ENCODE measurements at regions not wholly inside any gene's neighbourhood (a gene's known extent, or its start where the extent isn't known, plus 50 kb on each side); places are given as distances from the start of the nearest gene placed in this dataset.

GRCh38 chr14:100468557-100468956 is 118.7 kb downstream of the BEGAIN start:
- no peak for TF ChIP-seq CTCF (IDR thresholded peaks at IDR 0.05)
- no peak for TF ChIP-seq POLR2A (IDR thresholded peaks at IDR 0.05)
